ENCODE measurements at regions not wholly inside any gene's neighbourhood (a gene's known extent, or its start where the extent isn't known, plus 50 kb on each side); places are given as distances from the start of the nearest gene placed in this dataset.

DNA sequence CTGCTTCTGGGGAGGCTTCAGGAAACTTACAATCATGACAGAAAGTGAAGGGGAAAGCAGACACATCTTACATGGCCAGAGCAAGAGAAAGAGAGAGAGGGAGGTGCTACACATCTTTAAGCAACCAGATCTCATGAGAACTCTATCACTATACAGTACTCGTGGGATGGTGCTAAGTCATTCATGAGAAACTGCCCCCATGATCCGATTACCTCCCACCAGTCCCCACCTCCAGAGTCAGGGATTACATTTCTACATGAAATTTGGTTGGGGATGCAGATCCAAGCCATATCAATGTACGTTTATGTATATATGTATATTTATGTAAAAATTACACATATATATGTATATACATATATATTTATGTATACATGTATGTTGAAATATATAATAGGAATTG is 54.4 kb upstream of the CCDC112 start:
- WGBS (ENCODE audit: insufficient coverage): no CpG with 5 or more reads among the region's 3 CpGs
- CTCF ChIA-PET: no interaction called here

DNA sequence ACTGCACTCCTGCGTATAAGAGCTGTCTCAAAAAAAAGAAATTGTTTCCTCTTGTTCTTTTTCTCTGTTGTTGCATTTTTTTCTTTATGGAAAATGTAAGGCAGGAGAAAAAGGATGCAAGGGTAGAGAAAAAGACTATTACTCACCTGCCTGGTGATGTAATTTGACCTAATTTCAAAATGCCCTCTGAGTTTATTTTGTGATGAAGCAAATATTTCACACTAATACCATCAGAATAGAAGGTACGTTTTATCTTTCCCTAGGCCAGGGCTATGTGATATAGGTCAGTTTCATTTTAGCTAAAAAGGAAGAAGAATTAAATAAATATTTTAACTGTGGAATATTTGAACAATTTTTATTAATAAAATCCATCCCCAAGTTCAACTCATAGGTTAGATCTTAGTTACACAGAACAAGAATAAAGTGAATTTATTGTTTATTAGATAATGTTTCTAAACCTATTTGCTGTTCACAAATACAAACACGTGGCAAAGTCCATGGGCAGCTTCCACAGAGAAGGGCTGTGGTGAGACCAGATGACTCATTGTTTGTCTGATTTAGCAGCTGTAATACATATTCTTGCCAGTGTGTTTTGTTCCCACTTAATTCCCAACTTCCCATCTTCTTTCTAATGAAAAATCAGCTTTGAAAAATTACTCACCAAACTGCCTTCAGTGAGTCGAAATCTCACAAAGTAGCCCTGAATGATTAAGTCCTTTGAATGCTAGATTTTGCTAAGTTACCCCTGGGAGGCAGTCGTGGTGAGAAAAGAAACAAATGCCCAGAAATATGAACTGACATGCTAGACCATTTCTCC is 52.8 kb upstream of the CCDC112 start:
- Histone ChIP-seq H3K9me3 (no peaks in the 10 kb centered on the region), H3K27me3 (replicated peaks in 1 of 2; ENCODE audit: control insufficient read depth in 2 of 2, extremely low read depth in 1 of 2, insufficient read depth in 2 of 2, low read length in 1 of 2) (peaks cover 2 to 6% of the 10 kb centered on the region in 2 experiments), H3K4me1 (ENCODE audit: control insufficient read depth in 1 of 2, extremely low read depth in 1 of 2, insufficient read depth in 2 of 2, low read length in 2 of 2) (no peaks in the 10 kb centered on the region), H3K4me3 (ENCODE audit: control insufficient read depth in 1 of 2, extremely low read depth in 1 of 2, low read length in 1 of 2) (no peak overlapping the region), H3K36me3 (ENCODE audit: control insufficient read depth in 2 of 2, extremely low read depth in 1 of 2, insufficient read depth in 1 of 2, low read length in 1 of 2) (no peaks in the 10 kb centered on the region), H3K27ac (ENCODE audit: low read length) (no peak overlapping the region)
- Mint-ChIP-seq H3K36me3 (no peaks in the 10 kb centered on the region), H3K27ac (no peak overlapping the region), H3K9me3 (no peaks in the 10 kb centered on the region), H3K4me1 (no peaks in the 10 kb centered on the region), H3K27me3 (peaks cover 14 to 38% of the 10 kb centered on the region in 2 donors), H3K4me3 (no peak overlapping the region)
- CTCF ChIA-PET: no interaction called here
- DNase-seq (no peak), ATAC-seq (replicated peaks in 1 of 4) (no peak)
- no CpG with 5 or more reads among the region's 5 CpGs for WGBS (ENCODE audit: insufficient coverage)
- POLR2A ChIA-PET: no interaction called here

More for the DNA sequence above, 54.4 kb upstream of the CCDC112 start:
- H3K4me1 ChIP-seq (ENCODE audit: control insufficient read depth in 1 of 2, extremely low read depth in 1 of 2, insufficient read depth in 2 of 2, low read length in 2 of 2): no peaks in the 10 kb centered on the region
- Mint-ChIP-seq H3K27me3 (peaks cover 14 to 45% of the 10 kb centered on the region in 2 donors), H3K4me1 (no peaks in the 10 kb centered on the region), H3K27ac (no peak overlapping the region), H3K9me3 (no peaks in the 10 kb centered on the region), H3K36me3 (no peaks in the 10 kb centered on the region), H3K4me3 (no peak overlapping the region)
- H3K27ac ChIP-seq (ENCODE audit: low read length): no peak overlapping the region
- no peak for DNase-seq
- H3K27me3 ChIP-seq (replicated peaks in 1 of 2; ENCODE audit: control insufficient read depth in 2 of 2, extremely low read depth in 1 of 2, insufficient read depth in 2 of 2, low read length in 1 of 2): peaks cover 2 to 6% of the 10 kb centered on the region in 2 experiments
- POLR2A ChIA-PET: no interaction called here
- H3K4me3 ChIP-seq (ENCODE audit: control insufficient read depth in 1 of 2, extremely low read depth in 1 of 2, low read length in 1 of 2): no peak overlapping the region
- no peaks in the 10 kb centered on the region for H3K36me3 ChIP-seq (ENCODE audit: control insufficient read depth in 2 of 2, extremely low read depth in 1 of 2, insufficient read depth in 1 of 2, low read length in 1 of 2)
- no peaks in the 10 kb centered on the region for H3K9me3 ChIP-seq
- ATAC-seq (replicated peaks in 1 of 4): no peak

DNA sequence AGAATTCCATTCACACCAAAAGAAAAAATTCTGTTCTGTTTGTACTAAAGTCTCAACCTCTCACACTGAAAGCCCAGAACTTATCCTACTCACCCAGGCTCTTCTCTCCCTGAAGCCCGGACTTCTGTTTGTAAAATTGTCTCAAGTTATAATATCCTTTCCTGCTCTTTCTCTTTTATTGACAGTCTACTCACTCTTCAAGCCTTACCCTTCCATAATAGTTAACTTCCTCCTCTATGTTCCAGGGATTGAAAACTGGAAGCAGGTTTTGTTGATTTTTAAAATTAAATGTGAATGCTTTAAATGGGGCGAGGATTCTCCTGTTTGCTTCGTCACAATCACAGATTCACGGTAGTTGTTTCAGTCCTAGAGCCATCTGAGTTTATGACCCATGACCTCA is 51.7 kb upstream of the CCDC112 start:
- H3K27me3 ChIP-seq (replicated peaks in 1 of 2; ENCODE audit: control insufficient read depth in 2 of 2, extremely low read depth in 1 of 2, insufficient read depth in 2 of 2, low read length in 1 of 2): peaks cover 2 to 3% of the 10 kb centered on the region in 2 experiments
- no peaks in the 10 kb centered on the region for H3K36me3 Mint-ChIP-seq
- H3K27ac Mint-ChIP-seq: no peak overlapping the region
- H3K9me3 Mint-ChIP-seq: no peaks in the 10 kb centered on the region
- DNase-seq: no peak
- H3K4me3 ChIP-seq (ENCODE audit: control insufficient read depth in 1 of 2, extremely low read depth in 1 of 2, low read length in 1 of 2): no peak overlapping the region
- no peaks in the 10 kb centered on the region for H3K9me3 ChIP-seq
- peaks cover 12 to 29% of the 10 kb centered on the region in 2 donors for H3K27me3 Mint-ChIP-seq
- POLR2A ChIA-PET: no interaction called here
- 80% methylated on average over 1 of the region's 4 CpGs for WGBS (ENCODE audit: insufficient coverage)
- H3K27ac ChIP-seq (ENCODE audit: low read length): no peak overlapping the region
- no peaks in the 10 kb centered on the region for H3K36me3 ChIP-seq (ENCODE audit: control insufficient read depth in 2 of 2, extremely low read depth in 1 of 2, insufficient read depth in 1 of 2, low read length in 1 of 2)
- no peak for ATAC-seq (replicated peaks in 1 of 4)
- no peaks in the 10 kb centered on the region for H3K4me1 Mint-ChIP-seq
- no peaks in the 10 kb centered on the region for H3K4me1 ChIP-seq (ENCODE audit: control insufficient read depth in 1 of 2, extremely low read depth in 1 of 2, insufficient read depth in 2 of 2, low read length in 2 of 2)
- CTCF ChIA-PET: no interaction called here
- no peak overlapping the region for H3K4me3 Mint-ChIP-seq

Data from T-cell (primary cell).